Hematopoietic multipotent progenitor cell (in vitro differentiated cells): ENCODE measurements at regions not wholly inside any gene's neighbourhood (a gene's known extent, or its start where the extent isn't known, plus 50 kb on each side); places are given as distances from the start of the nearest gene placed in this dataset.

ENCODE experiments used
- DNase-seq, 3 donors: peaks; one replicate each; pipeline ENCODE4 v3.0.0-alpha.2; 2011 to 2015; ENCODE audit warnings: low read depth in 2 of 3, low spot score in 2 of 3

GRCh38 chr5:67407979-67408378 lies 211.4 kb upstream of the CD180 start:
- DNase-seq = no peak

GRCh38 chr5:67405755-67406154 lies 209.2 kb upstream of the CD180 start:
- DNase-seq = no peak

DNA sequence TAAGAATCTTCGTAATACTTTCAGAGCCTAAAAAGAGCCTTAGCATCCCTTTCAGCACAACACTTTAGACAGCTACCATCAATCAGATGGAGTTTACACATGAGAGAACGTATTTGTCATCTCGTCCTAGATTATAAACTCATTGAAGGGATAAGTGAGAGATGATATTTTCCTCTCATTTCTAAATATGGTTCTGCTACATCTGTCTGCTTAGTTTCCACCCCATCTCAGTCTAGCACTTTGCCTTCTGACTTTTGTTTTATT lies 208.4 kb upstream of the CD180 start:
- DNase-seq = no peak

DNA sequence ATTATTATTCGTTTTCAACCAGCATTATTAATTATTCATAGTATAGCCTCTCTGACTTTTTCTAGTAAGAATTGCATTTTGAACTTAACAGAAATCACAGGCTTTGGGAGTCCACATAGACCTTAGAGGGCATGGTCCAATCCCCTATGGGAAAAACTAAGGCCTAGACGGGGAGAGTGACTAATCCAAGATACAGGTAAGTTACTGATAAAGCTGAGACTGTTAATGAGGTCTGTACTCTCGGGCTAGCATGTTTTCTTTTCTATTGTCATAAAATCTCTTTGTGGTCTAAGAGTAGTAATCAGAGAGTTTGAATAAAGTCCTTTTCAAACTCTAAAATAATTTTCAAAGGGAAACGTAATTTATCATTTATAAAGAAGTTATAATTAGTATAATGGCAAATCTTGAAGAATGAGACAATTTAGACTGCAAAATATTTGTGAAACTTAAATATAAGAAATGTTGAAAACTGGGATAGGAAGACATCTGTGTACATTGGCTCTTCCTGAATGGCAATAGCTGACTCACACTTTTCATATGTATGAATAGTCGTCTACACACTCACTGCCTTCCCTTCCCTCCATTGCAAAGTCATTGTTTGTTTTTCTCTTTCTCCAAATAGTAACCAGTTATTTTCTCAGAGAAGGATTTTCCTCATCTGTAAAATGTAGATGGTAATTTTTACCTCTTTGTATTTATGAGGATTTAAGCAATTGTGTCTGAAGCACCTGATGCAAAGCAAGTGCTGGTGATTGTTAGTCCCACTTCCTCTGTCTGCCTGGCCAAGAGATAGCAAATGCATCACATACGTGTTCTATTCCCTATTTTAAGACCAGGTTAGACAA lies 207.9 kb upstream of the CD180 start:
- DNase-seq = peak in 1 of 3 donors; percentile 8

GRCh38 chr5:67402526-67402925 lies 205.9 kb upstream of the CD180 start:
- DNase-seq = no peak

- DNase-seq = no peak
Observed at GRCh38 chr5:67401172-67401571, 204.6 kb upstream of the CD180 start.

DNA sequence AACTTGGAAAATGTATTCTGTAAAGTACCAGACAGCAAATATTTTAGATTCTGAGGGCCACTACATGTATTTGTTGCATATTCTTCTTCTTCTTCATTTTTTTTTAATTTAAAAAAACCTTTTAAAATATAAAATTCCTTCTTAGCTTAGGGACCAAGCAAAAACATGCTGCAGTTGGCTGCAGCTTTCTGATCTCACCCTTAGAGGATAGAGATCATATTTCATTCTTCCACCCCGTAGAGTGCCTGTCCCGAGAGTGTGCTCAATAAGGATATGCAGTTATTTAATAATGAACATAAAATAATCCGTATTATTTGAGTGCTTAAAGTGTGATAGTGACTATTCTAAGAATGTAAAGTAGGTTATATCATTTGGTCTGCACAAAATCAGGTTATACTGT lies 204.2 kb upstream of the CD180 start:
- no peak for DNase-seq

- DNase-seq = peak in 1 of 3 donors; percentile 6
Observed at GRCh38 chr5:67395790-67396418, 199.3 kb upstream of the CD180 start.

- no peak for DNase-seq
Observed at GRCh38 chr5:67393211-67393610, 196.6 kb upstream of the CD180 start.

DNA sequence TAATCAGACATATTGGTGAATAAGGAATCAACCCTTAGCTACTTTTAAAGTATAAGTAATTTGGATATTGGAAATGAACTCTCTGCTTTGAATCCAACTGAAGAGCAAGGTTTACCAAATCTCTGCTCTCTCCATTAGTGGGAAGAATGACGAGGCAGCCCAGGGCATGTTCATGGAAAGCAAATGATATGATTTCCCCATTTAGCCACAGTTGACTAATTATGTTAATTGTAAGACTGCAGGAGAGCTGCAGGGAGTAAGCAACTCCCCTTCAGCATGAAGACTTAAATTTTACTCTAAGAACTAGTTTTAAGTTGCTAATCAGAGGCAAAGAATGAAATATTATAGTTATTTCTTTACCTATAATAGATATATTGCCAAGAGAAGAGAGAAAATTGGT lies 194.3 kb upstream of the CD180 start:
- DNase-seq = no peak

- DNase-seq = no peak
Observed at GRCh38 chr5:67383451-67383850, 186.9 kb upstream of the CD180 start.

GRCh38 chr5:67381236-67381880 lies 184.8 kb upstream of the CD180 start:
- DNase-seq = no peak

DNA sequence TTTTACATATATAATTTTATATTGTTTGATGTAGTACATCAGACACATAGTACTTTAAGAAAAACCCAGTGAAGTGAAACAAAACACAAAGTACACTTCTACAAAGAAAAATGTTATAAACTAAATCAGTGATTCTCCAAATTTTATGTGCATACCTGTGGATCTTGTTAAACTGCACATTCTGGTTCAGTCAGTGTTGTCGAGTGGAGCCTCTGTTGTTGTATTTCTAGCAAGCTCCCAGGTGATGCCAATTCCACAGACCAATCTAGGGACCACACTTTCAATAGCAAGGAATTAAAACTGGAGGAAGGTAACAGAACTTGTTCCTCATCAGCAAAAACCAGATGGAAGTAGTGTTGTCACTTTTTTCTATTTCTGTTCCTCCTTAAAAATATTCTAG lies 183.8 kb upstream of the CD180 start:
- DNase-seq = no peak

- no peak for DNase-seq
Observed at GRCh38 chr5:67379753-67380152, 183.2 kb upstream of the CD180 start.

DNA sequence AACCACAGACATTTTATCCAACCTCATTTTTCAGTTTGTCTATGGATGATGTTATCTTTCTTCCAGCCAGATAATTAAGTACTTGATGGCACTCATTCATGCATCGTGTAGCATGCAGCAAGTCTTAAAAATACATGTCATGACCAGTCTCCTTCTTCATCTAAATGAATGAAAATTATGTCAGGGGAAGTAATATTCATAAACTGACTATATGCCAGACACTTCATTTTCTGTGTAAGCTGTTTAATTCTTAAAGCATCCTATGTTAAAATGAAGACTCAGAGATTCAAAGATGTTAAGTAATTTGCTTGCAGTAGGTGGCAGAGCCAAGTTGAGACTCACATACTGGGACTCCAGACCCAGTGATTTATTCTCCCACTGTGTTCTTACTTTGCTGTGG lies 181.7 kb upstream of the CD180 start:
- DNase-seq = no peak

GRCh38 chr5:67377631-67378030 lies 181.0 kb upstream of the CD180 start:
- no peak for DNase-seq

DNA sequence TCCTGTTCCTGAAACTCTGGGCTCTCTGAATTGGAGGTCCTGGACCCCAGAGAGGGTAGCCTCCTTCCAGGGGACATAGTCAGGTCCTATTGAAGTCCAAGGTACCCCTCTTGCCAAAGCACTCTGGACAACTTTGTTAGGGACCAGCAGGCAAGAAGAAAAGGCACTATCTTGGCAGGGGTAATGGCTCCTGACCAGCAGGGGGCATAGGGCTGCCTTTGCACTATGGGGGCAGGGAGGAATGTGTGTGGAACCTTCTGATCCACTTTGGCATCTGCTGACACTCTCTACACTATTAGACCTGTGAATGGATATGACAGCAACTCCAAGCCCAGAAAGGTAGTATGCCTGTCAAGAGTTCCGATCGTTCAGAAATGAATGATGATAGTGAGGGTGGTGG lies 179.0 kb upstream of the CD180 start:
- DNase-seq = no peak

GRCh38 chr5:67374378-67374777 lies 177.8 kb upstream of the CD180 start:
- no peak for DNase-seq

DNA sequence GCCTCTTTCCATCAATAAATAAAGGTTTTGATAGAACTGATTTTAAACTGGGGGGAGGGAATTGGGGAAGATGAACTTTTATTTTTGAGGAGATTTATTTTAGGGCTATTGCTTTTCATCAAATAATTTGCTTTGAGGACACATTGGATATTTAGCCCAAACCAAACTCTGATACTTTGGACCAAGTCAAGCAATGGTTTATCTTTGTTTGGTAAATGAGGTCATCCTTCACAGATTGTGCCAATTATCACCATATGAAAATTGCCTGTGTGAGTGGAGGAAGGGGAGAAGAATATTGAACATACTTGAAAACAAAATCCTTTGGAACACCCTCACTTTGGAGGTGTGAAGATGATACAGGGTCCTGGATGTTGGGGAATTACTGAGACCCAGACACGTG lies 176.9 kb upstream of the CD180 start:
- no peak for DNase-seq

DNA sequence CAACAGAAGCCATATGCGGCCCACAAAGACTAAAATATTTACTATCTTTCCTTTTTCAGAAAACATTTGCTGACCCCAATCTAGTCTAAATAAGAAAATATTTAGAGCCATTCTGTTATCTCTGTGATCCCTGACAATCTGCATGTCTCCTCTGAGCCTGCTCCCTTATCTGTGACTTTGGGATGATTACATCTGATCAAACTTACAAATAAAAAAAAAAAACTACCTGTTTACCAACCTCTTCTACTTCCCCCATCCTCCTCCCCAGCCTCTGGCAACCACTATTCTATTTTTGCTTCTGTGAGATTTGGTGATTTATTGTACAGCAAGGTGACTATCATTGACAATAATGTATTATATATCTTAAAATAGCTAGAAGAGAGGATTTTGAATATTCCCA lies 176.3 kb upstream of the CD180 start:
- no peak for DNase-seq

GRCh38 chr5:67371924-67372323 lies 175.3 kb upstream of the CD180 start:
- DNase-seq = no peak

DNA sequence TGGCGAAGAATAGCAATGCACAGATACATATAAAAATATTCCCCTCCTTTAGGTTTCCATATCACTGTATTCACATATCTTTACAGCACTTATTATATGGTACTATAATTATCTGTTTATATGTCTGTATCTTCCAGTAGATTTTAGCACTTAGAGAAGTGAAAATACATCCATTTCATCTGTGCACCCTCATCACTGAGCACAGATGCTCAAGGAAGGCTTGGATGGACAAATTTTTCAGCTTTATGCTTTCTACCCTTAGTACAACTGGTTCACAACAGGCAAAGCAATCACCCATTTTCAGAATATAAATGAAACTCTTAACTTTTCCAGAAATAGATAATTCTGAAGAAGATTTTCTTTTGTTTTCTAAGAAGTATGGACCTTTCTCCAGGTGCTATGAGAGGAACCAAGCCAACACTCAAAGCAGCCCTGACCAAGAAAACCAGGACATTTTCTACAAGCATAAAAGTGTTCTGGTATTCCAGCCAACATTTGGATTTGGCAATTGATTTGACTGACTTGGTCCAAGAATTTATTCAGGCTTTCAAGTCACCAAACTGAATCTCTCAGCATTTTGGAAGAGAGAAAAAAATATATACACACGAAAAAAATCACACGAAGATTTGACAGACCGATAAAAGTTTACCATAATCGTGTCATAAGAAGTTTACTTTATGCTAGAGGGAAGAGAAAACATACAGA lies 170.2 kb upstream of the CD180 start:
- DNase-seq = no peak
